OCI-LY7 (cell line): ENCODE measurements at regions not wholly inside any gene's neighbourhood (a gene's known extent, or its start where the extent isn't known, plus 50 kb on each side); places are given as distances from the start of the nearest gene placed in this dataset.

Experiments used
- BruUV-seq: library from RNA; stranded (reverse); fragments of 400-500 nt; replicated peaks from 2 replicates; lab custom pipeline; 2021; lab: Mats Ljungman, UMichigan
- CTCF ChIA-PET: fragments of 300-600 bp; sonication (Branson Sonifier 250); formaldehyde crosslinking; loops from one replicate; lab custom pipeline; 2022; ENCODE audit warnings: antibody characterized with exemption; ENCODE audit not compliant: unreplicated experiment; lab: Charles Lee
- POLR2A ChIA-PET: fragments of 300-600 bp; sonication (Branson Sonifier 250); formaldehyde crosslinking; loops from one replicate; lab custom pipeline; 2022; ENCODE audit warnings: antibody characterized with exemption; lab: Charles Lee
- DNase-seq: peaks from one replicate; pipeline ENCODE4 v3.0.0-alpha.2; 2015; ENCODE audit warnings: low spot score
- H2AFZ ChIP-seq: fragments of 200-600 bp; sonication (generic), shearing (Covaris generic); 2 replicates; pipeline ENCODE4 v1.6.1; 2014; ENCODE audit warnings: mild to moderate bottlenecking, antibody characterized with exemption, low read length, moderate library complexity
- H3K27ac ChIP-seq: fragments of 200-600 bp; sonication (generic); 2 replicates; pipeline ENCODE4 v1.5.1; 2014; ENCODE audit warnings: mixed run types, low read depth, mild to moderate bottlenecking, moderate library complexity, low read length, inconsistent platforms; ENCODE audit not compliant: poor library complexity, severe bottlenecking
- H3K36me3 ChIP-seq: fragments of 200-600 bp; sonication (generic); 2 replicates; pipeline ENCODE4 v1.6.1; 2014; ENCODE audit warnings: mild to moderate bottlenecking, antibody characterized with exemption, low read length, moderate library complexity, mixed read lengths; ENCODE audit not compliant: insufficient read depth
- H3K4me1 ChIP-seq: fragments of 200-600 bp; sonication (generic); 2 replicates; pipeline ENCODE4 v1.5.1; 2014; ENCODE audit warnings: mild to moderate bottlenecking, low read length; ENCODE audit not compliant: insufficient read depth, poor library complexity, severe bottlenecking
- H3K4me2 ChIP-seq: fragments of 200-600 bp; sonication (generic); 2 replicates; pipeline ENCODE4 v1.6.1; 2014; ENCODE audit warnings: mild to moderate bottlenecking, low read length
- H3K4me3 ChIP-seq: fragments of 200-600 bp; sonication (generic); 2 replicates; pipeline ENCODE4 v1.5.1; 2014; ENCODE audit warnings: mild to moderate bottlenecking, low read depth, low read length; ENCODE audit not compliant: poor library complexity, severe bottlenecking
- H3K79me2 ChIP-seq: fragments of 200-600 bp; sonication (generic); 2 replicates; pipeline ENCODE4 v1.6.1; 2016; ENCODE audit warnings: low read depth, mild to moderate bottlenecking, low read length, moderate library complexity, mixed read lengths; ENCODE audit not compliant: insufficient read depth
- H3K9me2 ChIP-seq: fragments of 200-600 bp; sonication (generic); 2 replicates; pipeline ENCODE4 v1.6.1; 2016; ENCODE audit warnings: mild to moderate bottlenecking, low read length, mixed read lengths; ENCODE audit not compliant: insufficient read depth
- H3K9me3 ChIP-seq: fragments of 200-600 bp; sonication (generic); 2 replicates; pipeline ENCODE4 v1.6.1; 2014; ENCODE audit warnings: mild to moderate bottlenecking, mixed run types, low read length, mixed read lengths
- H4K20me1 ChIP-seq: fragments of 200-600 bp; sonication (generic); 2 replicates; pipeline ENCODE4 v1.6.1; 2014; ENCODE audit warnings: mild to moderate bottlenecking, antibody characterized with exemption, low read length, moderate library complexity, mixed read lengths; ENCODE audit not compliant: insufficient read depth
- CTCF ChIP-seq: fragments of 200-600 bp; sonication (generic); conservative IDR thresholded peaks from 2 replicates; pipeline ENCODE4 v1.5.1; 2014; ENCODE audit warnings: mild to moderate bottlenecking, antibody characterized with exemption, low read length, moderate library complexity, mixed read lengths
- EZH2phosphoT487 ChIP-seq: fragments of 200-600 bp; sonication (generic); IDR thresholded peaks from 2 replicates; pipeline ENCODE4 v1.6.1; 2018; ENCODE audit warnings: low read depth, borderline replicate concordance, mild to moderate bottlenecking, mixed run types, antibody characterized with exemption, low read length, moderate library complexity, mixed read lengths
- intact Hi-C: fragments of 100-400 bp; cut with micrococcal nuclease; formaldehyde crosslinking; loops from one replicate; pipeline ENCODE4 v1.10.0; 2022; ENCODE audit not compliant: unreplicated experiment

- no TSS peak for BruUV-seq
- ChIA-PET CTCF (no interaction called here), POLR2A (no interaction called here)
- Histone ChIP-seq H3K9me3 (no peaks in the 10 kb centered on the region), H4K20me1 (no peaks in the 10 kb centered on the region), H3K4me3 (no peak overlapping the region), H3K79me2 (no peaks in the 10 kb centered on the region), H3K36me3 (no peaks in the 10 kb centered on the region), H3K4me2 (no peak overlapping the region), H3K27ac (no peak overlapping the region), H3K4me1 (no peaks in the 10 kb centered on the region), H2AFZ (no peak overlapping the region), H3K9me2 (no peaks in the 10 kb centered on the region)
- no peak for TF ChIP-seq EZH2phosphoT487
- DNase-seq: no peak
- intact Hi-C loops: no loop called here
Measured at GRCh38 chr22:48698618-48699017, 1129.1 kb downstream of the BRD1 start.

GRCh38 chr22:48697694-48698276, 1129.9 kb downstream of the BRD1 start:
- Histone ChIP-seq H3K27ac (no peak overlapping the region), H3K79me2 (no peaks in the 10 kb centered on the region), H4K20me1 (no peaks in the 10 kb centered on the region), H3K4me1 (no peaks in the 10 kb centered on the region), H3K4me3 (no peak overlapping the region), H2AFZ (no peak overlapping the region), H3K9me2 (no peaks in the 10 kb centered on the region), H3K36me3 (no peaks in the 10 kb centered on the region), H3K9me3 (no peaks in the 10 kb centered on the region), H3K4me2 (no peak overlapping the region)
- BruUV-seq: no TSS peak
- intact Hi-C loops: no loop called here
- DNase-seq: no peak
- ChIA-PET CTCF (no interaction called here), POLR2A (no interaction called here)
- TF ChIP-seq CTCF (no peak), EZH2phosphoT487 (no peak)

GRCh38 chr22:48697223-48697622, 1130.5 kb downstream of the BRD1 start:
- H3K9me2 ChIP-seq: no peaks in the 10 kb centered on the region
- no peak overlapping the region for H3K27ac ChIP-seq
- H3K79me2 ChIP-seq: no peaks in the 10 kb centered on the region
- no peak overlapping the region for H3K4me3 ChIP-seq
- intact Hi-C loops: no loop called here
- H3K36me3 ChIP-seq: no peaks in the 10 kb centered on the region
- no peaks in the 10 kb centered on the region for H4K20me1 ChIP-seq
- TF ChIP-seq CTCF: no peak
- no peak overlapping the region for H2AFZ ChIP-seq
- H3K4me2 ChIP-seq: no peak overlapping the region
- DNase-seq: no peak
- BruUV-seq: no TSS peak
- H3K4me1 ChIP-seq: no peaks in the 10 kb centered on the region
- ChIA-PET CTCF (no interaction called here), POLR2A (no interaction called here)
- H3K9me3 ChIP-seq: no peaks in the 10 kb centered on the region
